EL (cell line): ENCODE measurements at regions not wholly inside any gene's neighbourhood (a gene's known extent, or its start where the extent isn't known, plus 50 kb on each side); places are given as distances from the start of the nearest gene placed in this dataset.

Experiments used
- DNase-seq: peaks from one replicate; pipeline ENCODE4 v3.0.0-alpha.2; 2016

DNA sequence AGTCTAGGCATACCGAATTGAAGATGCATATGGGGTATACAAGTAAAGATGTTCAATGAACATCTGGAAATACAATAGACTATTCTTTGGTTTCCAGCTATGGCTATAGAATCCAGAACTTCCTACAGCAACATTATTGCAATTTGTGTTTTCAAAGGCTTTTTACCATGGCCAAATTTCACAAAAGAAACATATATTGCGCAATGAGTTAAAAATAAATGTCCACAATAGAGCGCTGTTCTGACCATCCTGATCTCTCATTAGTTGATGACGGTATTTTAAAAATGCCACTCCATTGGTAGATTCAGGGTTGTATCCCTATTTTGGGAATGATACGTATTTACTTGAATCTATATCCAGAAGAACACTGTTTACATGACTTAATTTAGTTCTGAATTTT, 139.2 kb downstream of the LINC00632 start:
- DNase-seq, result no peak

DNA sequence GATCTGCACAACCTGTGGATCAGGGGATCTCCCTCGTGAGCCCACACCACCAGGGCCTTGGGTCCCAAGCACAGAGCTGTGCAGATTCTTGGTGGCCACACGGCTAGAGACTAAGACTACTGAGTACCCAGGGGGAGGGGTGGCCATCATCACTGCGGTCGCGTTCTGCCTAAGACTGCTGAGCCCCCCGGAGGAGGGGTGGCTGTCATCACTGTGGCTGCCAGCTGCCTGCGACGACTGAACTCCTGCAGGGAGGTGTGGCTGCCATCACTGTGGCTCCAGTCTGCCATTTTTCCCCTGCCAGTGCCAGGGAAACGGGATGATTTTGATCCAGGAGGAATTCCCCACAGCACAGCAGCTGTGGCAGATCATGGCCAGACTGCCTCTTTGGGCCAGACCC, 141.7 kb upstream of the SPANXB1 start:
- DNase-seq, result no peak

DNA sequence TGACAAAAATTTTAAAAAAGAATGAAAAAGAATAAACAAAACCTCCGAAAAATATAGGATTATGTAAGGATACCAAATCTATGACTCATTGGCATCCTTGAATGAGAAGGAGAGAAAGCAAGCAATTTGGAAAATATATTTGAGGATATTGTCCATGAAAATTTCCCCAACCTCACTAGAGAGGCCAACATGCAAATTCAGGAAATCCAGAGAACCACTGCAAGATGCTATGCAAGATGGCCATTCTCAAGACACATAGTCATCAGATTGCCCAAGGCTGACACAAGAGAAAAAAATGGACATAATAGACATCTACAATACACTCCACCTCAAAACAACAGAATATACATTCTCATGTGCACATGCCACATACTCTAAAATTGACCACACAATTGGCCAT, 135.9 kb upstream of the SPANXB1 start:
- peak; percentile 55 for DNase-seq

DNA sequence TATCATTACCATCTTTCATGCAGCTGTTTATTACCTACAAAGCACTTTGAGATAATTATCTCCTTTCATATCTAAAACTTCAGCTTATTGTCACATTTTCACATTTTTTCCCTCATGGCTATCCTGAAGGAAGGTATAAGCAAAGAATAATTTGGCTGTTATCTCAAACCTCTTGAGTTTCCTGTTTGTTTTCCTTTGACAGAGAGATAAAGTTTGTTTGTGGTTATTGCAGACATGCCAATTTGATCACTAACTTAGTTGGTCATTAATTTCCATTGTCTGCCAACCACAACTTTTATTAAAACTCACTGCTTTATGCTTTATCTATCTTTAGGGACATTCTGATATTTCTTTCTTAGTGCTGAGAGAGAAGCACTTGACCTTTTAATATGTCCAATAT, 89.8 kb upstream of the SPANXB1 start:
- no peak for DNase-seq

- no peak for DNase-seq
These were observed 88.4 kb upstream of the SPANXB1 start for GRCh38 chrX:140913802-140914501.

GRCh38 chrX:140916872-140917271, 85.5 kb upstream of the SPANXB1 start:
- DNase-seq, result no peak

DNA sequence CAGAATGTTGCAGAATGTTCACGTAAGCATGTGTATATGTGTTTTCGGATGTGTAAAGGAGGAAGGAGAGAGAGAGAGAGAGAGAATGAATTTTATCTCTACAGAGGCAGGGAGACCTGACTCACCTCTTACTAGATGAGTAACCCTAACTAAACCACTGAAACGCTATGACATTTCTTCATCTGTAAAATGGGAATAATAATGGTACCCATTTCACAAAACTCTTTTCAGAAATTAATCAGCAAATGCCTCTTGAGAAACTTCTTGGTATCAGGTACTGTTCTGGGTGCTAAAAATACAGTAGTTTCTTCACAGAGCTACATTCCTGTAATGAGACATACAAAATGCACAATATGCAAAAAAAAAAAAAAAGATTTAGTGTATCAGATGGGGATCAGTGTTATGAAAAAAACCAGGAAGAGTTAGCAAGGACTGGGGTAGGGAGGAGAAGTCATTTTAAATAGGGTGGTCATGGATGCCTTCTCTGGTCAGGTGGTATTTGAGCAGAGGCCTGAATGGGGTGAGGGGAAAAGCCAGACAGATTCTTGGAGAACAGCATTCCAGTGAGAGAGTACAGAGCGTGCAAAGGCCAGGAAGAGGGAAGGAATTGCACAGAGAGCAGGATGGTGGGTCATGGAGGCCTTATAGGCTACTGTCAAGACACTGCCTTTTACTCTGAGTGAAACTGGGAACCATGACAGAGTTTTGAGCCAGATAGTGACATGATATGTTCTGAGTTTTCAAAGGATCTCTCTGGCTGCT, 84.9 kb upstream of the SPANXB1 start:
- DNase-seq, result no peak

DNA sequence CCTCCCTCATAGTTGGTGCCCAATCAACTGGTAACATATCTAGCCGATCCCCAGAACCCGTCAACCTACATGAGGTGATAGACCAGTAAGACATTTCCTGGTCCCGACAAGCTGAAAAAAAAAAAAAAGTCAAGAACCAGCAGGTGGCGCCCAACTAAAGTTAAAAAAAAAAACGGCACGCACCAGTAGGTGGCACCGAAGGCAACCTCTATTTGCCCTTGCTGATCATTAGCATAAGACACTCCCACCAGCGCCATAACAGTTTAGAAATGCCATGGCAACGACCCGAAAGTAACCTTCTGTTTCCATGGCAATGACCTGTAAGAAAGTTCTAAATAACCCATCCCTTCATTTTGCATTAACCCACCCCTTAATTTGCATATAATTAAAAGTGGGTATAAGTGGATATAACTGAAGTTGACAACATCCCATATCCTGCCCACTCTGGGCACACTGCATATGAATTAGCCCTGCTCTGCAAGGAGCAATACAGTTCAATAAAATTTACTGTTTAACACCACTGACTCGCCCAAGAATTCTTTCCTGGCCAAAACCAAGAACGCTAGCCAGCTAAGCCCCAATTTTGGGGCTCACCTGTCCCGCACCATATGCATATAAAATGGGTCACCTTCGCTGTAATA, 83.9 kb upstream of the SPANXB1 start:
- peak; percentile 57 for DNase-seq

DNA sequence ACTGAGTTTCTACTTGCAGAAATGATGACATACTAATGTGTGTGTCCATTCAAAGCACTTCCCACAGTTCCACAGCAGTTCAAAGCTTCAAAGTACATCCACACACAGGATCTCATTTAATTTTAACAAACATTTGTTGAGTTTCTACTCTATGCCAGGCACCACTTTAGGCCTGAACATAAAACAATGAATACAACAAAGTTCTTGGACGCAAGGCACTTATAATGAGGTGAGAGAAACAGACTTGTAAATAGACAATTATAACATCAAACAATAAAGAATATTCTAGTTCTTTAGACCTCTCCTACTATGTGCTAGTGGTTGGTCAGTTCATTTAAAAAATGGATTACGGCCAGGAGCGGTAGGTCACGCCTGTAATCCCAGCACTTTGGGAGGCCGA, 82.0 kb upstream of the SPANXB1 start:
- DNase-seq, result no peak

DNA sequence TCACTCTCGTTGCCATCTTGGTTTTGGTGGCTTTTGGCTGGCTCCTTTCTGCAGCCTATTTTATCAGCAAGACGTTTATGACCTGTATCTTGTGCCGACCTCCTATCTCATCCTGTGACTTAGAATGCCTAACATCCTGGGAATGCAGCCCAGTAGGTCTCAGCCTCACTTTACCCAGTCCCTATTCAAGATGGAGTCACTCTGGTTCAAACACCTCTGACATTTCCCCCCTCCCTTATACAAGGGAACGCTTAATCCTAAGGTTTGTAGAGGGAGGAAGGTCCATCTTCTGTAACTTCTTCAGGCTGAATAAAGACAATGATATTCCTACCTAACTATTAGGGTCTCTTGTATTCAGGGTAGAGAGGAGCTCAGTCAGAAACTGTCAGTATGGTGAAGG, 79.3 kb upstream of the SPANXB1 start:
- DNase-seq, result no peak

DNA sequence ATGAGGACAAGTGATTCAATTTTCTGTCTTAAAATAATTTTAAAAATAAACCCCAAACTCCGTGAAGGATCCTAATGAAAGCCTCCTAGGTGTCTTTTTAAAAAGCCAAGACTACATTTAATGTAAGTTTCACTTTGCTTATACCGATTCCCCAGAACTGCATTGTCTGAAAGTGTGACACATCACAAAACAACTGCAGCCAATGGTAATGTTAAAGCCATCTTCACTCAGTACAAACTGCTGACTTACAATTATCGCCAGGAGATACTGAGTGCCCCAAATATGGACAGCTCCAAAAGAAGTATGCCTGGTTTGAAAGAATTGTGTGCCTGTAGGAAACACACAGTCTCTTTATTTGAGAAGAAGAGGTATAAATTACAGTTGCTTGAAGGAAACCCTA, 73.7 kb upstream of the SPANXB1 start:
- DNase-seq, result no peak

DNA sequence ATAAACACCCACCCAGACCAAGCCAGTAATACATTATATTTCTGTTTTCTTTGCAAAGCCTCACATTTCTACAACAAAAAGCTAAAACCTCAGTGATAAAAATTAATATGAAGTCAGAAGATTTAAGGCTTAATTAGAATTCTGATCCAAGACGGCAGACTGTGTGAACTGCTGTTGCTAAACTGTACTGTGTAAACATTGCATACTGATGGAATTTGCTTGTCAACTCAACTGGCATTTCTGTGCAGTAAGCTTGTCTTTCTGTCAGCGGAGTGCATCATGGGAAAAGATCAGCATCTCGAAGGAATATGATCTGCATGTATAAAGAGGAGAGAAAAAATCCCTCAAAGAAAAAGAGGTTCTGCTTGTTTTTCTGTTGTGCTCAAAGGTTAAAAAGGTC, 69.4 kb upstream of the SPANXB1 start:
- DNase-seq, result no peak

- no peak for DNase-seq
These were observed 68.3 kb upstream of the SPANXB1 start for GRCh38 chrX:140933874-140934655.

DNA sequence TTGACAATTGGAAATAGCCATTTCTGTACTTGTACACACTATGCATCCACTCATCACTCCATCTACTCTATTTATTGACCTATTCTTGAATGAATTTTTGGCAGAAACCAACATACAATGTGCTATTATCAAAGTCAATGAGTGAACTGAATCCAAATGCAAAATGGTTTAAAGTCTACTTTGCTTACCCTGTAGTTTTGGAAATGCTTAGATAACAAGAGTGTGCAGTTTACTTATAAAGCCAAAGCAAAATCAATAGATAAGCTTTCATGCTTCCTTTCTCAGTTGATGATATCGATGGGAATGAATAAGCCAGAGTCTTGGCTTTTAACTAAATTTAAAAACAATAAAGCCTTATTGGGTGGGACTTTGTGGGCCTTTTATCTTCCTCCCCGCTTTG, 58.9 kb upstream of the SPANXB1 start:
- DNase-seq, result no peak

GRCh38 chrX:140944710-140945109, 57.7 kb upstream of the SPANXB1 start:
- no peak for DNase-seq

GRCh38 chrX:140948827-140949226, 53.6 kb upstream of the SPANXB1 start:
- DNase-seq, result no peak

GRCh38 chrX:140949233-140949632, 53.2 kb upstream of the SPANXB1 start:
- DNase-seq, result no peak
